ENCODE measurements at regions not wholly inside any gene's neighbourhood (a gene's known extent, or its start where the extent isn't known, plus 50 kb on each side); places are given as distances from the start of the nearest gene placed in this dataset.

DNA sequence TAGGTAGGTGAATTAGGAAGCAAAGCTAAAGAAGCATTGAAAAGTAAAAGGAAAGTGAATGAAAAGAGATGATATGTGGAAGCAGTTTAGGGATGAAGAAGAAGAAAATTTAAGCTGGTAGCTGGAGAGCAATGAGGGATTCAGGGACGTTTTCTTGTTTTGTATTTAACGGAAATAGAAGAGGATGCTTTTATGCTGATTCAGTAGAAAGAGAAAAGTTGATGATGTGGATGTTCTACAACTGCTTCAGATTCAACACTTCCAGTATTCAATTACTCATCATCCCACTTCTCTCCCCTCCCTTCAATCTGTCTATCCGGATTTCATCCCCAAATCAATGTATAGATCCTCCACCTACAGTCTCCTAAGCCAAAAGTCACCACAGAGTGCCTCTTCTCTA, 448.2 kb upstream of the CCDC54 start:
- DNase-seq, result no peak
- no peak overlapping the region for H4K12ac ChIP-seq (ENCODE audit: low read depth, low read length)
- no peak overlapping the region for H3K4ac ChIP-seq (ENCODE audit: low read depth, low read length)
- no peak overlapping the region for H2BK120ac ChIP-seq (ENCODE audit: insufficient read depth, low read length, poor library complexity)
- no CpG with 5 or more reads among the region's 3 CpGs for WGBS (ENCODE audit: extremely low coverage, insufficient coverage, insufficient read length)
- no peak overlapping the region for H3K4me3 ChIP-seq (ENCODE audit: low read depth, low read length)
- no peak overlapping the region for H2AK5ac ChIP-seq (ENCODE audit: low read length)
- no peak overlapping the region for H4K8ac ChIP-seq (ENCODE audit: low read depth, low read length)
- no peak overlapping the region for H3K9ac ChIP-seq (ENCODE audit: low read length)
- H2AFZ ChIP-seq (ENCODE audit: insufficient read depth, low read length, poor library complexity), result no peak overlapping the region
- no peak overlapping the region for H3K27ac ChIP-seq (ENCODE audit: low read depth, low read length)
- H3K4me2 ChIP-seq (ENCODE audit: low read length), result no peak overlapping the region
- no peak overlapping the region for H3K14ac ChIP-seq (ENCODE audit: low read length)
- no peaks in the 10 kb centered on the region for H3K79me2 ChIP-seq (ENCODE audit: control insufficient read depth, insufficient read depth, low read length, poor library complexity)
- no peaks in the 10 kb centered on the region for H3K4me1 ChIP-seq (ENCODE audit: control insufficient read depth in 1 of 2, insufficient read depth in 2 of 2, low read length in 2 of 2)
- no peaks in the 10 kb centered on the region for H3K9me3 ChIP-seq (ENCODE audit: insufficient read depth, low read depth, low read length)
- H2BK5ac ChIP-seq (ENCODE audit: low read depth, low read length, poor library complexity), result no peak overlapping the region
- H3K79me1 ChIP-seq (ENCODE audit: low read length), result no peaks in the 10 kb centered on the region
- no peak overlapping the region for H3K18ac ChIP-seq (ENCODE audit: low read length)
- no peak overlapping the region for H3K23ac ChIP-seq (ENCODE audit: low read length)
- H3K27me3 ChIP-seq (ENCODE audit: insufficient read depth, low read length), result no peaks in the 10 kb centered on the region
- H3K36me3 ChIP-seq (ENCODE audit: control insufficient read depth in 1 of 2, insufficient read depth in 2 of 2, low read length in 2 of 2), result no peaks in the 10 kb centered on the region
- no peak overlapping the region for H2BK12ac ChIP-seq (ENCODE audit: low read length)
- H4K91ac ChIP-seq (ENCODE audit: low read depth, low read length), result no peak overlapping the region

DNA sequence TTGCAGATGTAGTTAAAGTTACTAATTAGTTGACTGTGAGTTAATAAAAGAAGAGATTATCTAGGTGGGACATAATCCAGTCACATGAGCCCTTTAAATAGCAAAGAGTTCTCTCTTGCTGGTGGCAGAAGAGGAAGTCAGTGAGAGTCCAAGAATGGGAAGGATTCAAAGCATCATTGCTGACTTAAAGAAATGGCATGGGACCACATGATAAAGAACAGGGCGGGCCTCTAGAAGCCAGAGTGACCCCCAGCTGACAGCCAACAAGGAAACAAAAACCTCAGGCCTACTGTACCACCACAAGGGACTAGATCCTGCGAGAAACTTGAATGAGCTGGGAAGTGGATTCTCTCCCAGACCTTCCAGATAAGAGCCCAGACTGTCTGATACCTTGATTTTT, 447.2 kb upstream of the CCDC54 start:
- no peak overlapping the region for H3K4me3 ChIP-seq (ENCODE audit: low read depth, low read length)

DNA sequence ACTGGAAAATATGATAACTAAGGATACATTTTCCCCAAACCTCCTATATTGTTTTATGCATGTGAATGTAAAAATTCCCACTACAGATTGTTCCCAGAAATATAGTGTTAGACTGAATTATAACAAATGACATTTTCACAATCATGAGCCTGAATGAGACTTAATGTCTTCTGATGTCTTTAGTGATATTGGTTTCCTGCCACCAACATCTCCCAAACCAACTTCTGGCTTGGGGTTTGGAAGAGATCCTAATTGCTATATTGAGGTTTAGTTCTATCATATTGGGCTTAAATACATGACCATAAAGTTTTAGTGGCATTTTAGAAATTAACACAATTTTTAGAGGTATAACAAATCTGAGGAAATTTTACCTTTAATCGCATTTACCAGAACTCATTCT, 445.3 kb upstream of the CCDC54 start:
- H4K12ac ChIP-seq (ENCODE audit: low read depth, low read length), result no peak overlapping the region
- H2BK12ac ChIP-seq (ENCODE audit: low read length), result no peak overlapping the region
- H4K91ac ChIP-seq (ENCODE audit: low read depth, low read length), result no peak overlapping the region
- H4K8ac ChIP-seq (ENCODE audit: low read depth, low read length), result no peak overlapping the region
- H3K14ac ChIP-seq (ENCODE audit: low read length), result no peak overlapping the region
- H3K79me2 ChIP-seq (ENCODE audit: control insufficient read depth, insufficient read depth, low read length, poor library complexity), result no peaks in the 10 kb centered on the region
- no peak overlapping the region for H2BK5ac ChIP-seq (ENCODE audit: low read depth, low read length, poor library complexity)
- H3K27ac ChIP-seq (ENCODE audit: low read depth, low read length), result no peak overlapping the region
- no peak overlapping the region for H3K4me3 ChIP-seq (ENCODE audit: low read depth, low read length)
- no CpG with 5 or more reads among the region's 1 CpG for WGBS (ENCODE audit: extremely low coverage, insufficient coverage, insufficient read length)
- no peak overlapping the region for H3K4me2 ChIP-seq (ENCODE audit: low read length)
- no peak overlapping the region for H2BK120ac ChIP-seq (ENCODE audit: insufficient read depth, low read length, poor library complexity)
- H2AK5ac ChIP-seq (ENCODE audit: low read length), result no peak overlapping the region
- no peak overlapping the region for H3K4ac ChIP-seq (ENCODE audit: low read depth, low read length)
- H3K79me1 ChIP-seq (ENCODE audit: low read length), result no peaks in the 10 kb centered on the region
- H3K27me3 ChIP-seq (ENCODE audit: insufficient read depth, low read length), result no peaks in the 10 kb centered on the region
- H3K4me1 ChIP-seq (ENCODE audit: control insufficient read depth in 1 of 2, insufficient read depth in 2 of 2, low read length in 2 of 2), result peaks cover 0 to 4% of the 10 kb centered on the region in 2 experiments
- H3K9ac ChIP-seq (ENCODE audit: low read length), result no peak overlapping the region
- H2AFZ ChIP-seq (ENCODE audit: insufficient read depth, low read length, poor library complexity), result no peak overlapping the region
- no peak overlapping the region for H3K18ac ChIP-seq (ENCODE audit: low read length)
- H3K9me3 ChIP-seq (ENCODE audit: insufficient read depth, low read depth, low read length), result peaks cover 2% of the 10 kb centered on the region
- no peaks in the 10 kb centered on the region for H3K36me3 ChIP-seq (ENCODE audit: control insufficient read depth in 1 of 2, insufficient read depth in 2 of 2, low read length in 2 of 2)
- DNase-seq, result no peak
- no peak overlapping the region for H3K23ac ChIP-seq (ENCODE audit: low read length)

More for the DNA sequence above, 447.2 kb upstream of the CCDC54 start:
- no peak overlapping the region for H2BK120ac ChIP-seq (ENCODE audit: insufficient read depth, low read length, poor library complexity)
- no peak overlapping the region for H3K14ac ChIP-seq (ENCODE audit: low read length)
- H3K36me3 ChIP-seq (ENCODE audit: control insufficient read depth in 1 of 2, insufficient read depth in 2 of 2, low read length in 2 of 2), result no peaks in the 10 kb centered on the region
- DNase-seq, result peak in 1 of 2 donors; percentile 51
- no CpG with 5 or more reads among the region's 2 CpGs for WGBS (ENCODE audit: extremely low coverage, insufficient coverage, insufficient read length)
- H3K9ac ChIP-seq (ENCODE audit: low read length), result no peak overlapping the region
- H3K4me1 ChIP-seq (ENCODE audit: control insufficient read depth in 1 of 2, insufficient read depth in 2 of 2, low read length in 2 of 2), result no peaks in the 10 kb centered on the region
- peaks cover 2% of the 10 kb centered on the region for H3K9me3 ChIP-seq (ENCODE audit: insufficient read depth, low read depth, low read length)
- H4K8ac ChIP-seq (ENCODE audit: low read depth, low read length), result no peak overlapping the region
- no peak overlapping the region for H2AFZ ChIP-seq (ENCODE audit: insufficient read depth, low read length, poor library complexity)
- no peak overlapping the region for H2BK5ac ChIP-seq (ENCODE audit: low read depth, low read length, poor library complexity)
- H4K12ac ChIP-seq (ENCODE audit: low read depth, low read length), result no peak overlapping the region
- H3K23ac ChIP-seq (ENCODE audit: low read length), result no peak overlapping the region
- no peak overlapping the region for H3K18ac ChIP-seq (ENCODE audit: low read length)
- no peaks in the 10 kb centered on the region for H3K27me3 ChIP-seq (ENCODE audit: insufficient read depth, low read length)
- no peak overlapping the region for H4K91ac ChIP-seq (ENCODE audit: low read depth, low read length)
- H2AK5ac ChIP-seq (ENCODE audit: low read length), result no peak overlapping the region
- no peak overlapping the region for H2BK12ac ChIP-seq (ENCODE audit: low read length)
- H3K4me2 ChIP-seq (ENCODE audit: low read length), result no peak overlapping the region
- H3K4ac ChIP-seq (ENCODE audit: low read depth, low read length), result no peak overlapping the region
- H3K79me1 ChIP-seq (ENCODE audit: low read length), result no peaks in the 10 kb centered on the region
- H3K79me2 ChIP-seq (ENCODE audit: control insufficient read depth, insufficient read depth, low read length, poor library complexity), result no peaks in the 10 kb centered on the region
- no peak overlapping the region for H3K27ac ChIP-seq (ENCODE audit: low read depth, low read length)

DNA sequence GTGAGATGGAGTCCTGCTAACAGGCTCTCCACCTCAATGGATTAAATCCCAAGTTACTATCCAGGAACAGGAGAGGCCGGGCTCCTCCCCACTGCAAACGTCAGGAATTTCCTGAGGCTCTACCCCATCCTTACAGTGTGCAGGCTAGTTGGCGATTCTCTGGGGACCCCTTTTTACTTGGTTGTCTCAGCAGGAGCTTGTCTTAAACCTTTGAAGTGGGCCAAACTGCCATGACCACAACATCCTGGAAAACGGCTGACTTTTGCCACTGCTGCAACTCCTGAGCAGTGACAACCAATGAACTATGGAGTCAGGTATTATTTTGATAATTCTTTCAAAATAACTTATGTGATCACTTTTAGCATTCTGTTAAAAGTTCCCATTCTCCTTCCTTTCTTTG, 440.9 kb upstream of the CCDC54 start:
- Histone ChIP-seq H2BK5ac (ENCODE audit: low read depth, low read length, poor library complexity) (no peak overlapping the region), H3K4me3 (ENCODE audit: low read depth, low read length) (no peak overlapping the region), H3K9ac (ENCODE audit: low read length) (no peak overlapping the region), H3K18ac (ENCODE audit: low read length) (no peak overlapping the region), H3K4ac (ENCODE audit: low read depth, low read length) (no peak overlapping the region), H3K79me1 (ENCODE audit: low read length) (no peaks in the 10 kb centered on the region), H3K4me1 (ENCODE audit: control insufficient read depth in 1 of 2, insufficient read depth in 2 of 2, low read length in 2 of 2) (peaks cover 0 to 4% of the 10 kb centered on the region in 2 experiments), H4K8ac (ENCODE audit: low read depth, low read length) (peak overlapping the region; percentile 9), H3K27ac (ENCODE audit: low read depth, low read length) (no peak overlapping the region), H3K4me2 (ENCODE audit: low read length) (no peak overlapping the region), H3K23ac (ENCODE audit: low read length) (no peak overlapping the region), H3K14ac (ENCODE audit: low read length) (no peak overlapping the region), H3K9me3 (ENCODE audit: insufficient read depth, low read depth, low read length) (peaks cover 2% of the 10 kb centered on the region), H3K79me2 (ENCODE audit: control insufficient read depth, insufficient read depth, low read length, poor library complexity) (no peaks in the 10 kb centered on the region), H2AK5ac (ENCODE audit: low read length) (no peak overlapping the region), H2BK120ac (ENCODE audit: insufficient read depth, low read length, poor library complexity) (no peak overlapping the region), H2BK12ac (ENCODE audit: low read length) (no peak overlapping the region), H4K91ac (ENCODE audit: low read depth, low read length) (peak overlapping the region; percentile 43), H3K36me3 (ENCODE audit: control insufficient read depth in 1 of 2, insufficient read depth in 2 of 2, low read length in 2 of 2) (no peaks in the 10 kb centered on the region), H2AFZ (ENCODE audit: insufficient read depth, low read length, poor library complexity) (no peak overlapping the region), H3K27me3 (ENCODE audit: insufficient read depth, low read length) (no peaks in the 10 kb centered on the region), H4K12ac (ENCODE audit: low read depth, low read length) (no peak overlapping the region)
- no peak for DNase-seq
- WGBS (ENCODE audit: extremely low coverage, insufficient coverage, insufficient read length), result no CpG with 5 or more reads among the region's 4 CpGs

All from trophoblast cell (in vitro differentiated cells and primary cell).